Lung (tissue), 11 donors: ENCODE measurements at regions not wholly inside any gene's neighbourhood (a gene's known extent, or its start where the extent isn't known, plus 50 kb on each side); places are given as distances from the start of the nearest gene placed in this dataset.

ENCODE experiments used
- ATAC-seq: fragments of 200-7000 bp; cut with Tn5 transposase; one replicate; pipeline ENCODE4 v1.9.1; 2020; ENCODE audit warnings: moderate number of reproducible peaks; ENCODE audit not compliant: insufficient read depth, low FRiP score
- DNase-seq, 3 donors: peaks; one replicate each; pipeline ENCODE4 v3.0.0-alpha.2; 2013 to 2017
- H3K27ac ChIP-seq, 2 donors: one replicate each; pipeline ENCODE4 v1.5.1; 2013; ENCODE audit warnings: mild to moderate bottlenecking in 2 of 2, moderate library complexity in 2 of 2, control low read depth in 1 of 2, inconsistent platforms in 1 of 2, low read depth in 1 of 2, low read length in 1 of 2
- H3K27me3 ChIP-seq, 3 donors: one replicate each; pipeline ENCODE4 v1.5.1; 2013; ENCODE audit warnings: low read length in 2 of 3; ENCODE audit not compliant: control insufficient read depth in 3 of 3, insufficient read depth in 3 of 3
- H3K36me3 ChIP-seq, 4 donors: one replicate each; pipeline ENCODE4 v1.5.1; 2013; ENCODE audit warnings: low read length in 4 of 4, mild to moderate bottlenecking in 1 of 4, moderate library complexity in 1 of 4; ENCODE audit not compliant: control insufficient read depth in 4 of 4, insufficient read depth in 4 of 4
- H3K4me1 ChIP-seq, 5 donors: one replicate each; pipeline ENCODE4 v1.5.1; 2013; ENCODE audit warnings: low read length in 5 of 5, mild to moderate bottlenecking in 2 of 5, moderate library complexity in 1 of 5; ENCODE audit not compliant: control insufficient read depth in 5 of 5, insufficient read depth in 5 of 5
- H3K4me3 ChIP-seq: one replicate; pipeline ENCODE4 v1.5.1; 2013; ENCODE audit warnings: mild to moderate bottlenecking, control low read depth, moderate library complexity
- H3K9ac ChIP-seq, 2 donors: one replicate each; pipeline ENCODE4 v1.5.1; 2013; ENCODE audit warnings: low read length in 2 of 2, control low read depth in 1 of 2; ENCODE audit not compliant: insufficient read depth in 1 of 2
- H3K9me3 ChIP-seq, 4 donors: one replicate each; pipeline ENCODE4 v1.5.1; 2013; ENCODE audit warnings: low read length in 3 of 4, mild to moderate bottlenecking in 1 of 4, moderate library complexity in 1 of 4; ENCODE audit not compliant: control insufficient read depth in 4 of 4, insufficient read depth in 3 of 4
- CTCF ChIP-seq: IDR thresholded peaks from 2 replicates; pipeline ENCODE4 v1.5.1; 2012; ENCODE audit warnings: mild to moderate bottlenecking; ENCODE audit errors: control extremely low read depth, extremely low read depth
- WGBS, 2 donors: extraction: QIAGEN DNeasy Blood & Tissue Kit; methylation state at CpG; one replicate each; pipeline ENCODE4 v1.1.7; 2013; 5-methylcytosine and 5-hydroxymethylcytosine counted together
- donor health status: control.
- donor health status: control.
- donor health status: Bipolar disorder and iron deficiency.
- donor health status: healthy.
- donor health status: DM: yes; HTN: yes; CAD: no.

- ATAC-seq (no peak), DNase-seq (no peak)
- H3K9me3 ChIP-seq = no peaks in the 10 kb centered on the region
- peaks cover 0 to 4% (median 0%) of the 10 kb centered on the region in 3 donors for H3K27me3 ChIP-seq
- no peak overlapping the region for H3K4me3 ChIP-seq
- TF ChIP-seq CTCF = no peak
- peaks cover 0 to 4% (median 0%) of the 10 kb centered on the region in 5 donors for H3K4me1 ChIP-seq
- H3K27ac ChIP-seq = no peak overlapping the region
- 73 to 77% methylated on average over 4 of the region's 4 CpGs for WGBS, 2 donors
- H3K9ac ChIP-seq = no peak overlapping the region
- no peaks in the 10 kb centered on the region for H3K36me3 ChIP-seq
Observed at GRCh38 chr7:142487124-142487523, 229.3 kb upstream of the PRSS58 start.

- H3K4me3 ChIP-seq = no peak overlapping the region
- peaks cover 0 to 6% (median 0%) of the 10 kb centered on the region in 5 donors for H3K4me1 ChIP-seq
- H3K36me3 ChIP-seq = no peaks in the 10 kb centered on the region
- no peak overlapping the region for H3K27ac ChIP-seq
- no peak overlapping the region for H3K9ac ChIP-seq
- DNase-seq = no peak
- WGBS, 2 donors = 68 to 72% methylated on average over 7 of the region's 7 CpGs
- H3K27me3 ChIP-seq = no peaks in the 10 kb centered on the region
- H3K9me3 ChIP-seq = no peaks in the 10 kb centered on the region
- ATAC-seq = no peak
- no peak for TF ChIP-seq CTCF
Observed at GRCh38 chr7:142485617-142486226, 227.9 kb upstream of the PRSS58 start.

GRCh38 chr7:142483659-142484317 is 225.9 kb upstream of the PRSS58 start:
- no peak overlapping the region for H3K9ac ChIP-seq
- no peak for TF ChIP-seq CTCF
- peaks cover 0 to 6% (median 0%) of the 10 kb centered on the region in 5 donors for H3K4me1 ChIP-seq
- H3K36me3 ChIP-seq = no peaks in the 10 kb centered on the region
- no peak overlapping the region for H3K27ac ChIP-seq
- no peak overlapping the region for H3K4me3 ChIP-seq
- H3K9me3 ChIP-seq = no peaks in the 10 kb centered on the region
- no peaks in the 10 kb centered on the region for H3K27me3 ChIP-seq
- DNase-seq = no peak
- no peak for ATAC-seq
- 74 to 78% methylated on average over 5 of the region's 5 CpGs for WGBS, 2 donors
